ENCODE measurements at regions not wholly inside any gene's neighbourhood (a gene's known extent, or its start where the extent isn't known, plus 50 kb on each side); places are given as distances from the start of the nearest gene placed in this dataset.

DNA sequence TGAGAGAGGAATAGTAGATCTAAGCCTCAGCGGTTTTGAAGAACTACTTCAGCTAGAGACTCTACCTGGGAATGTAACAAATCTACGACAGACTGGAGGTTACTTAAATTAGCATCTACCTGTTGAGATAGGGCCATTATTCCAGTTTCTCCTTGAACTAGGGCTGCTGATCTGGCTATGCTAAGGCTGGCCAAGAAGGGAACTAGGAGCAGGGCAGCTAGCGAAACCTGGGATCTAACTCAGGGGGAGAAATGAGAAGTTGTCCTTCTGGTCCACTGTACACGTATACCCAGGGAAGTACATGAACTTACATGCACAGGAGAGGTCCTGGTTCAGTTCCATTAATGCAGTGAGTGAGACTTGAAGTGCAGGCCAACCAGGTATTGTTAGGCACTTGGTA is 156.7 kb downstream of the TRIM27 start:
- TF ChIP-seq EZH2phosphoT487 (conservative IDR thresholded peaks at IDR 0.05; ENCODE audit: low read length), result no peak
- TF ChIP-seq, protein P1, sequence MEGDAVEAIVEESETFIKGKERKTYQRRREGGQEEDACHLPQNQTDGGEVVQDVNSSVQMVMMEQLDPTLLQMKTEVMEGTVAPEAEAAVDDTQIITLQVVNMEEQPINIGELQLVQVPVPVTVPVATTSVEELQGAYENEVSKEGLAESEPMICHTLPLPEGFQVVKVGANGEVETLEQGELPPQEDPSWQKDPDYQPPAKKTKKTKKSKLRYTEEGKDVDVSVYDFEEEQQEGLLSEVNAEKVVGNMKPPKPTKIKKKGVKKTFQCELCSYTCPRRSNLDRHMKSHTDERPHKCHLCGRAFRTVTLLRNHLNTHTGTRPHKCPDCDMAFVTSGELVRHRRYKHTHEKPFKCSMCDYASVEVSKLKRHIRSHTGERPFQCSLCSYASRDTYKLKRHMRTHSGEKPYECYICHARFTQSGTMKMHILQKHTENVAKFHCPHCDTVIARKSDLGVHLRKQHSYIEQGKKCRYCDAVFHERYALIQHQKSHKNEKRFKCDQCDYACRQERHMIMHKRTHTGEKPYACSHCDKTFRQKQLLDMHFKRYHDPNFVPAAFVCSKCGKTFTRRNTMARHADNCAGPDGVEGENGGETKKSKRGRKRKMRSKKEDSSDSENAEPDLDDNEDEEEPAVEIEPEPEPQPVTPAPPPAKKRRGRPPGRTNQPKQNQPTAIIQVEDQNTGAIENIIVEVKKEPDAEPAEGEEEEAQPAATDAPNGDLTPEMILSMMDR (IDR thresholded peaks at IDR 0.05; ENCODE audit: insufficient read depth, low read length, poor library complexity, severe bottlenecking), result no peak
- Histone ChIP-seq H3K27me3 (ENCODE audit: low read length) (no peaks in the 10 kb centered on the region), H3F3A (ENCODE audit: insufficient read depth) (no peaks in the 10 kb centered on the region), H3K27ac (ENCODE audit: low read depth, low read length) (no peak overlapping the region), H3K9ac (ENCODE audit: low read length) (no peak overlapping the region), H4K20me1 (ENCODE audit: low read depth, low read length) (no peaks in the 10 kb centered on the region), H3K9me3 (ENCODE audit: insufficient read depth, low read length) (no peaks in the 10 kb centered on the region), H3K4me3 (ENCODE audit: insufficient read depth, low read length, poor library complexity, severe bottlenecking) (no peak overlapping the region), H3K36me3 (ENCODE audit: low read length) (no peaks in the 10 kb centered on the region), H3K79me2 (ENCODE audit: insufficient read depth, low read length) (no peaks in the 10 kb centered on the region), H2AFZ (ENCODE audit: low read depth, low read length, severe bottlenecking) (no peak overlapping the region), H3K4me2 (ENCODE audit: low read depth, low read length, poor library complexity, severe bottlenecking) (no peak overlapping the region), H3K9me2 (replicated peaks; ENCODE audit: insufficient read depth, low read length) (no peaks in the 10 kb centered on the region)

DNA sequence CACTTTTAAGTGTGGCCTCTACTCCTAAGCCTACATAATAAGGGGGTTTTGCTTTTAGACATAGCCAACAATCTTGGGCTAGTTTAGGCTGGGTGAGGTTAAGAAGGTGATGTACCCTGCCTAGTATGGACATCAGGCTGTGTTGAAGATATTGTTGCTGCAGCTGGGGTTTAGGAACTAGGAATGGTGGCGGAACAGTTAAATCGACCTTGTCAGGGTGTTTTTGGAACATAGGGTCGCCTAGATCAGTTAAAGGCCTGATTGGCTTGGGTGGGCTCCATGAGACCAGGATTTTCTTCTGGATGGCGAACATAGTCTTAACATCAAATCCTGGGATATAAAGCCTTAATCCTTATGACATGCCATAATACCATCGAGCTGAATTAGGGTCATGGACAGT is 156.1 kb downstream of the TRIM27 start:
- no peak for TF ChIP-seq EZH2phosphoT487 (conservative IDR thresholded peaks at IDR 0.05; ENCODE audit: low read length)
- TF ChIP-seq, protein P1 (IDR thresholded peaks at IDR 0.05; ENCODE audit: insufficient read depth, low read length, poor library complexity, severe bottlenecking), result no peak
- Histone ChIP-seq H4K20me1 (ENCODE audit: low read depth, low read length) (no peaks in the 10 kb centered on the region), H3K36me3 (ENCODE audit: low read length) (no peaks in the 10 kb centered on the region), H3K27me3 (ENCODE audit: low read length) (no peaks in the 10 kb centered on the region), H3K9ac (ENCODE audit: low read length) (no peak overlapping the region), H3K4me2 (ENCODE audit: low read depth, low read length, poor library complexity, severe bottlenecking) (no peak overlapping the region), H3K9me2 (replicated peaks; ENCODE audit: insufficient read depth, low read length) (no peaks in the 10 kb centered on the region), H3K9me3 (ENCODE audit: insufficient read depth, low read length) (no peaks in the 10 kb centered on the region), H2AFZ (ENCODE audit: low read depth, low read length, severe bottlenecking) (no peak overlapping the region), H3F3A (ENCODE audit: insufficient read depth) (no peaks in the 10 kb centered on the region), H3K4me3 (ENCODE audit: insufficient read depth, low read length, poor library complexity, severe bottlenecking) (no peak overlapping the region), H3K27ac (ENCODE audit: low read depth, low read length) (no peak overlapping the region), H3K79me2 (ENCODE audit: insufficient read depth, low read length) (no peaks in the 10 kb centered on the region)

DNA sequence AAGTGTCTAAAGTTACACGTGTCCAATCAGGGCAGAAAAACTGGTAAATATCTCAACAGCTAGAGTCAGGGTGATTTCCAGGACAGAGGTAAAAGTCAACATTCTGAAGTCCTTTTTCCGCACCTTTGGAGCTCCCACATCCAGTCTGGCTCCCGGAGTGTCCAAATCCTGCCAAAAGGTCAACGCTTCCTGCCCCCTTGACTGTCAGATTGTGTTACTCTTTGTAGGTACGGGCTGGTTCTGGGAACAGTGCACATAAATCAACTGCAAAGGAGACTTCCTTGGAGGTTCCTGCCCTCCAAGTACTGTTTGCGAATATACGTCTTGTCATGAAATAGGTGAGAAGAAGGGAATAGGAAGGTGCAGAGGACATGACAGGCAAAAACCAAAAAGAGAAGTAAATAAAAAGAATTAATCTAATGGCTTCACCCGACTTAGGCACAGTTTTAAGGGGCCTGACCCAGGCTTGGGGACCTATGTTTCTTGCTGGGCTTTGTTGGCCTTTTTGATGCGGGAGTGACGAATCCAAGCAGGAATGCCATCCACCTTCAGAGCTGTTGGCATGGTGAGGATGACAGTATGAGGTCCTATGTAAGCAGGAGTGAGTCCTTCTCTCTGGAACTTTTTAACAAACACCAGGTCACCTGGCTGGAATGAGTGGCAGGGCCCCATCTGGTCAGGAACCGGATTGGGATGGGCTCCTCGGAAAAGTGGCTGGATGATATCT is 155.4 kb downstream of the TRIM27 start:
- no peaks in the 10 kb centered on the region for H3F3A ChIP-seq (ENCODE audit: insufficient read depth)
- no peaks in the 10 kb centered on the region for H3K79me2 ChIP-seq (ENCODE audit: insufficient read depth, low read length)
- no peak overlapping the region for H3K4me3 ChIP-seq (ENCODE audit: insufficient read depth, low read length, poor library complexity, severe bottlenecking)
- H4K20me1 ChIP-seq (ENCODE audit: low read depth, low read length), result no peaks in the 10 kb centered on the region
- H3K27ac ChIP-seq (ENCODE audit: low read depth, low read length), result no peak overlapping the region
- H3K9me3 ChIP-seq (ENCODE audit: insufficient read depth, low read length), result no peaks in the 10 kb centered on the region
- no peak overlapping the region for H2AFZ ChIP-seq (ENCODE audit: low read depth, low read length, severe bottlenecking)
- H3K27me3 ChIP-seq (ENCODE audit: low read length), result no peaks in the 10 kb centered on the region
- no peaks in the 10 kb centered on the region for H3K36me3 ChIP-seq (ENCODE audit: low read length)
- H3K4me2 ChIP-seq (ENCODE audit: low read depth, low read length, poor library complexity, severe bottlenecking), result no peak overlapping the region
- H3K9me2 ChIP-seq (replicated peaks; ENCODE audit: insufficient read depth, low read length), result no peaks in the 10 kb centered on the region
- no peak for TF ChIP-seq EZH2phosphoT487 (conservative IDR thresholded peaks at IDR 0.05; ENCODE audit: low read length)
- TF ChIP-seq, protein P1 (IDR thresholded peaks at IDR 0.05; ENCODE audit: insufficient read depth, low read length, poor library complexity, severe bottlenecking), result no peak
- no peak overlapping the region for H3K9ac ChIP-seq (ENCODE audit: low read length)
